T-helper 2 cell (primary cell): ENCODE measurements at regions not wholly inside any gene's neighbourhood (a gene's known extent, or its start where the extent isn't known, plus 50 kb on each side); places are given as distances from the start of the nearest gene placed in this dataset.

Experiments
- DNase-seq, 5 experiments: peaks; one replicate each; pipeline versions ENCODE4 v3.0.0 to v3.0.0-alpha.2; 2012 to 2022

GRCh38 chr21:17889171-17889570 lies 70.0 kb upstream of the C21orf91 start:
- DNase-seq, result no peak

GRCh38 chr21:17869115-17869514 lies 50.0 kb upstream of the C21orf91 start:
- DNase-seq, result no peak
